Stimulated activated CD8-positive, alpha-beta memory T cell treated with anti-CD3 and anti-CD28 coated beads, Interleukin-15, amount 100 ng/mL, for 48 hours (primary cell): ENCODE measurements at regions not wholly inside any gene's neighbourhood (a gene's known extent, or its start where the extent isn't known, plus 50 kb on each side); places are given as distances from the start of the nearest gene placed in this dataset.

ENCODE experiments used
- DNase-seq, 2 donors: peaks; one replicate each; pipeline ENCODE4 v3.0.0-alpha.2; 2020; ENCODE audit warnings: low read depth in 2 of 2

- DNase-seq = no peak
Observed at GRCh38 chr10:35699848-35700486, 57.9 kb upstream of the FZD8 start.

- DNase-seq = no peak
Observed at GRCh38 chr10:35696392-35697287, 54.5 kb upstream of the FZD8 start.

GRCh38 chr10:35693800-35694199 is 51.7 kb upstream of the FZD8 start:
- no peak for DNase-seq
